HG02610 (cell line): ENCODE measurements at regions not wholly inside any gene's neighbourhood (a gene's known extent, or its start where the extent isn't known, plus 50 kb on each side); places are given as distances from the start of the nearest gene placed in this dataset.

Experiments used
- ATAC-seq: cut with Tn5 transposase; IDR thresholded peaks from one replicate; pipeline ENCODE4 v1.9.1; 2021; ENCODE audit warnings: mild to moderate bottlenecking, moderate library complexity; ENCODE audit not compliant: unreplicated experiment

DNA sequence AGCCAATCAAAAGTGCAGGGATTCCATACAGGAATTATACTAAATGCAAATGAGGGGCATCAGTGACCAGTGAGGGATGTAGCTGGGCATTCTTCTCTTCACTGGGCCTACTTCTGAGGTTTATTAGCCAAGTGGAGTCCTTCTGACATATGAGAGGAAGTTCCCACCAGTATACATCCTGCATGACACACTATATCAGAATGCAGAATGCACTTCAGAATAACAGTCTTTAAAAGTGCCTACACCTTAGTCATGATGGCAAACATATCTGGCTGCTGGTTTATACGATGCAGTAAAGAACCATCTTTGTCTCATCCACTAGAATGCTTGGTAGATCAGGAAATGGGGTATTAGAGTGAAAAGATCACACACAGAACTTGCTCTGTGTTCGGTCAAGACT lies 180.3 kb upstream of the PPARGC1A start:
- ATAC-seq: no peak

DNA sequence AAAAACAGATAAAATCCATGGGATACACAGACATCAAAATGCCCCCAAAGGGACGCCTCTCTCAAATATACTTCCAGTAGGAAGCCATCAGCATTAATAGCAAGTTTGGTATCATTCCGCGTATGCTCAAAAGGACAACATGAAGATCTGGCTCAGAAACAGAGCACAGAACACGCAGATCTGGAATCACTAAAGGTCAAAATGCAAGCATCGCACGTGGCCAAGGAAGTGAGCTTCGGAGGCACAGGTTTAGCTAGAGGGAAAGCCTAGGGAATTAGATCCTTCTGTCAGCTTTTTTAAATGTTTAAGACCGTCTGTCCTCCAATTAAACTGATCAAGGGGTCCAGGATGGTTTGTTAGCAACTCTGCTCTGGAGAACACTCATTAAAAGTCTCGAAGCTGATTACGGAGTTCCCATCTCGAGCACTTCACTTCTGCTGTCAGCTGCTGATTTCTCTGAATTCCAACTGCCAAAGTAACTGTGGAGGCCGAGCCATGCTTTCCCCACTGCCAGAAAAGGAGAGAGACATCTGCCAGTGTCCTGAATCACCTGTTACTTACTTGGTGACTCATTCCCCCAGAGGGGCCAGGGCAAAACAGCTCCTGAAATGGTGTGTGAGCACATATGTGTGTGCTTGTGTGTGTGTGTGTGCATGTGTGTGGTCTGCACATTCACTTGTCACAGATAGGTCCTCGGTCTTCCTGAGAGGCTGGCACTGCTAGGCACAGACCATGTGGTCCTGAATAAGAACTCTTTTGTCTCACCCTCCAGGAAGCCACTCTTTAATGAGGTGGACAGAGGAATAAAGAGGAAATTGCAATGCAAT lies 177.7 kb upstream of the PPARGC1A start:
- ATAC-seq: no peak

DNA sequence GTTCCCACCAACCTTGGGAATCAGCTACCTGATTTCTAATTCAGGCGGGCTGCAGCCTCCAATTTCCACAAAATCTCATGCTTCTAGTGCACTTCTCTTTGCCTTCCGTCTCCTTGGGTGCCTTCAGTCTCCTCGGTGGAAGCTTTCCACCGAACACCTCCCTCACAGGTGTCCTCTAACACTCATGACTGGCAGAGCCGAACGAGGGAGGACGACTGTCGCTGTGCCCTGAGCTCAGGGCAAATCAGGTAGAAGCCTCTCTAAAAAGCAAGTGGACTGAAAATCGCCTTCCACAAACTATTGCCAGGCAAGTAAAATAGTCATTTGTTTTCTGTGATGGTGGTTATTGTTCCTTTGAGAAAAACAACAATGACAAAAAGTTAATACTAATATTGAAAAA lies 176.1 kb upstream of the PPARGC1A start:
- ATAC-seq: no peak

DNA sequence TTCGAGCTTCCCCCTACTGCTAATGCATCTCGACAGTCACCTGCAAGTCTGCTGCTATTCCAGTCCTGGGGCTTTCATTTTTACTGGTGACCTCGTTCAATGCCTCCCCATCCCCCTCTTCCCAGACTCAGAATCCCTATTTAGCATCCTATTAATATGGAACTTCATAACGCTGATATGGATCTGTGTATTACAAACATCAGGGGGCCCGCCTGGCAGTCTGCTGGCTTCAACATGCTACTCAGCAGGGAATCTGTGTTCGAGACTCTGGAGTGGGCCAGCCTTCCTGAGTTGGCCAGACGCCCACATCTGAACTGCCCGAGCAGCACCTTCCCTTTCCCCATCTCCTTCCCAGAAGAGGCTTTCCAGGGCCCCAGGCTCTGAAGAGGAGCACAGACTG lies 173.9 kb upstream of the PPARGC1A start:
- ATAC-seq: no peak

DNA sequence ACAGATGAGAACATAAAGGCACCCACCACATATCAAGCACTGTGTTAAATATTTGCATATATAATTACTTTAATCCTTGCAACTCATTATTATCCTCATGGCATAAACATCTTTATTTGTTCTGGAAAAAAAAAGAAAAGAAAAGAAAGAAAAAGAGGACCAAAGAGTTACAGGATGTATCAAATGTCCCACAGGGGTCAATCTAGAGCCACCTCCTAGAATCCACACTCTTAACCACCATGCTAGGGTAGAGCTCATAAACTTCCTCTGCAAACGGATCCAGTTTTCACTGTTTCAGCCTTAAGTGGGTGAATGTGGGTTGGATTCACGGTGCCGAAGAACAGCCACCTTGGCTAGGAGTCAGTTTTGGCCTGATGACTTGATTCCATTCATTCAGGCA lies 171.1 kb upstream of the PPARGC1A start:
- no peak for ATAC-seq

DNA sequence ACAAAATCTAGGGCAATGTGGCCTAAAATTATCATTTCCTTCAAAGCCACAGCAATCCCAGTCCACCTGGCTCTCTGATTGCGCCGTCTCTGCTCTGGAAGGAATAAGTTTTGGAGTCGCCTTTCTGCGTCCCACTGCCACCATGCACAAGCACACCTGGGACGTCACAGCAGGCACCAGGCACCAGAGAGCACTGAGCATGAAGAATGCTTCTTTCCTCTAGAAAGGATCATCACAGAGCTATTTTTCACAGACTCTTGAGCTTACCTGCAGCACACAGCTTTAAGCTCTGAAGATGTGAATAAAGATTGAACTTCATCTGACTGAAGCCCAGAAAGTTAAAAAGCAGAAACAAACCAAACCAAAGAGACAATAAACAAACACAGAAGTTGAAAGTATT lies 170.0 kb upstream of the PPARGC1A start:
- ATAC-seq: no peak

DNA sequence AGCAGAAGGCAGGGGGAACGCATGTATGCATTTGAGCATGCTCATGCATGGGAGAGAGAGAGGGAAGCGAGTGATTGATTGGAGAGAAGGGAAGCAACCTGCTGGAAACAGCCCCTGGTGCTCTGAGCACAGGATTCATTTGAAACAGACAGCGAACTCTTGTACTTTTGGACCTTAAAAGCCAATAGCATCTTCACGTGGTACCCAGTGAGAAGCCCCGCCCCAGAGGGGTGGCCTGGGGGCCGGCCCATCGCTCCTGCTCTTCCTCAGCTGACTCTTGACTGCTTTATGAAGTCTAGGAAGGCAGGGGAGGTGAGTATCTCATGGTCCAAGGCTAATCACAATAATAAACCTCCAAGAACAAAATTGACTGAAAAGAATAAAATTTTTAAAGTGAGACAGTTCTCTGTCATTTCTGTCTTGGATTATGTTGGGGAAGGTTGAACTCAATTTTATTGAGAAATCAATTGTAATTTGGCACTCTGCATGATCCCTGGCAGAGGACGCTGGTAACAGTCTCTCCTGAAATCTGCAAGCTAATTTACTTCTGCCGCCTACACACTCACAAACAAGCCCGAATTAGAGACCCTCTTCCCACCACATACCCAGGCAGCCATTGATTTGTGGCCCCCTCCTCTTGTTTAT lies 168.2 kb upstream of the PPARGC1A start:
- no peak for ATAC-seq

DNA sequence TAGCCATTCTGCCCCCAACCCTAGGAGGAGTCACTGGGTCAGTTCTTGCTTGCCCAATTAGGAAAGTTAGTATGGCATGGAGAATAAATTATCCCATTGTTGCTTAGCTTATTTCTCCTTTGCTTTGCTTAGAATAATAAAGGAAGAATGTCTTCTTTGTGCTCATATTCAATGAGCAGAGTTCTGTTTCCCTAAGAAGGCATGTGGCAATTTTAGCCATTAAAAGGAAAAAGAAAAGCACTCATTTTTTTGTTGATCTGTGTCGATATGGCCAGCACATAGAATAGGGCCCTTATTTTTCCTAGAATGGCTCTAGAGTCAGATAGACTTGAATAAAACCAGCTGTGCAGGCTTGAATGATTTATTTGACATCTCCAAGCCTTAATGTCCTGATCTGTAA lies 166.4 kb upstream of the PPARGC1A start:
- no peak for ATAC-seq

DNA sequence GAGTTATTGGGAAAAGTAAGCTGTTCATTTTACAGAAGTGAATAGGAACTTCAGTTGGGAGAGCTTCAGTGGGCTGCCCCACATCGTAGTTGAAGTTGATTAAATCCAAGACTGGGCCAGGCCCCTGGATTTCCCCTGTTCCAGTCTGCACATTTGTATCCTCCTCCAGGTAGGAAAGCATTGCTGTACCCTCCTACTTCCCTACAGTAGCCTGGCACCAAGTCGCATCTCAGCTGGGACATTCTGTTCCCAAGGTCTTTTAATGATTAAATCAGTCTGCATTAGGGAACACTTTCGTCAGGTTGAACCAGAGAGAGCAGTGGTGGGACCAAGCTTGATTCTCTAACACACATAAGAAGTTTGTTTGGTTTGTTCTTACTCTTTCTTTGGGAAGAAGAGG lies 165.8 kb upstream of the PPARGC1A start:
- no peak for ATAC-seq

DNA sequence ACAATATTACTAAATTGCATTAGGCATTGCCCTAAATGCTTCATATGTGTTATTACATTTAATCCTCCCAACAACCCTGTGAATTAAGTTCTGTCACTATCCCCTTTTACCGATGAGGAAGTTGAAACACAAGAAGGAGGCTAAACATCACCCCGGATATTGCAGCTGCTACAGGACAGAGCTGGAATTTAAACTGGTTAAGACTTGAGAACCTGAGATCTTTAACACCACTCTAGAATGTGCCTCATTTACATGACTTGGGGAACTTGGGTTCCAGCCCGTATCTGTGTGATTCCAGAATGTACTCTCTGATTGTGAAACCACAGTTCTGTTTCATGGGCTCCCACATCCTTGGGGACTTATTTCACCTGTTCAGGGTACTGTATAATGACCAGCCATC lies 165.1 kb upstream of the PPARGC1A start:
- ATAC-seq: no peak

DNA sequence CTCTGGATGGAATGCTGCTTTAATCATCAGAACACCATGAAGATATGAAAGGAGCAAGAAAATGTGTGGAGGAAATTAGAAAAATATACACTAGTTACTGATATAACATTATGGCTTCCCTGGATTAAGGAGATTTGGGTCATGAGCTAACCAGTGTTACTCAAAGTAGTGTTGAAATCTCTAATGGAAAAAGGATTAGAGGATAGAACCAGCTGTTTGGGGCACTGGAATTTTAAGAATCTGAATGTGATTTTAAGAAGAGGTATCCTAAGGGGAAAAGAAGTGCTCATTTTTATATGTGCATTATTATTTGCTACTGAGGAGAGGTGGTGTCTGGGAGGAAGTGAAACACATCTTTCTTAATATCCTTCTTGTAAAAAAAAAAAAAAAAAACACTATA lies 164.1 kb upstream of the PPARGC1A start:
- ATAC-seq: no peak

DNA sequence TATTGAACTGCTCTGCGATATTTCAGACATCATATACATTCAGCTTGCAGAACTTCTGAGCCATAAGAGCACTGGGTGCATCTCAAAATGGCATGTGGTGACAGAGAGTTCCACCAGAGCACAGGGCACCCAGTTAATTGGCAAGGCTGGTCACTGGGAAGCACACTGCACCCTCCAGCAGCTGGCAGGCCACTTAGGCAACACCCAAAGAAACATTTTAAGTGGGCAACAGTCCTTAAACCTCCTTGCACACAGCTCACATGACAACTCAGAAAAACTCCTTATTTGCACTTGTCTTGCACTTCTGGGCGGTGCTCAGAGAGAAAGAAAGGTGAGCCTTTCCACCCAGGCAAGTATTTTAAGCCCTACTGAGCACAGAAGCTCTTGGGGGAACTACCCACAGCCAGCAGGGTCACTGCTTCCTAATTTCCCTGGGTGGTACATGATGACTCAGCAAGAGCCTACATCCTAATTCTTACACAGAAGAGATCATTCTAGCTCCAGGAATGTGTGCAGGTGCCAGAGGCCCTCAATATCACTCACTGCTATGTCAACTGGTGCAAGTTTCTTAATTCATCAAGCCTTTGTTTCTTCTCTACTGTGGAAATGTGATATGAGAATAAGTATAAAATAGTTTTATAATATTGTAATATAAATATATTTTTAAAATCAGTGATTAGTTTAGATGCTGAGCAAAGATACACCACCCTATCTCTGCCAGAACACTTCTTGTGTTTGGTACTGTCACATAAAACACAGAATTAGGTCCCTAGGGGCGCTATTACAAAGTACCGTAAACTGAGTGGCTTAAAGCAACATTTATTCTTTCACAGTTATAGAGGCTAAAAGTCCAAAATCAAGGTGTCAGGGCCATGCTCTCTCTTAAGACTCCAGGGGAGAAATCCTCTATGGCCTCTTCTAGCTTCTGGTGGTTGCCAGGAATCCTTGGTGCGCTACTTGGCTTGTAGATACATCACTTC lies 155.1 kb upstream of the PPARGC1A start:
- no peak for ATAC-seq

DNA sequence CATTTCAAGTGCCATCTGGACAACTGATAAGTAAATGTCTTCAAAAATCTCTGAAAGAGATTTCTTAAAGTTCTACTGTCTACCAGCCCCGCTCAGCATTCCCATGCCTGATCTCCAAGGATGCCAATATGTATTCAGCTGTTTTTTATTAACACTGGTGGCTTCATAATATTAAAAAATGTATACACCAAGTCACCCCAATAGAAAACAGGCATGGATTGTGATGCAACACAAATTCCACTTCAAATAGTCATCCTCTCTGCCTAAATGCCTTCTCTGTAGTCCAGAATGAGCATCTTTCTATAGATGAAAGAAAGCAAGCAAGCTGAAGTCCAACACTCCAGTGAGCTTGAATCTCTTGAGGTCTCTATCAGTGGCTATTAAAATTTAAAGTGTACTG lies 152.2 kb upstream of the PPARGC1A start:
- no peak for ATAC-seq

DNA sequence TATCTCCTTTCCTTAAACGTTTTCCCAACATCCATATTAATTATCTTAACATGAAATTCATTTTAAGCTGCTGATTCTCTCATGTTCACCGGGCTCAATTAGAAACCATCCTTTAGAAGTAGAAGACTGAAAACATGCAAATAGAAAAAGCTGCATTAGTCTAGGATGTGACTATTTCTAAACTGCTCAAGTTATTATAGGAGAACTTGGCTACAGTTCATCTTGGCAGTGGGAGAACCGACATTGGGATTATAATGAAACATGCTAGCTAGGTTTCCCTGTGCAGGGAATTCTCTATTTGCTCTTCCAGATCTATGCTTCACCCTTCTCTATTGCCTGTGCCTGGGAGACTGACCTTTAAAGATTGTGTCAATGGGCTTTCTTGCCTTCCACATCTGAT lies 151.0 kb upstream of the PPARGC1A start:
- ATAC-seq: no peak

DNA sequence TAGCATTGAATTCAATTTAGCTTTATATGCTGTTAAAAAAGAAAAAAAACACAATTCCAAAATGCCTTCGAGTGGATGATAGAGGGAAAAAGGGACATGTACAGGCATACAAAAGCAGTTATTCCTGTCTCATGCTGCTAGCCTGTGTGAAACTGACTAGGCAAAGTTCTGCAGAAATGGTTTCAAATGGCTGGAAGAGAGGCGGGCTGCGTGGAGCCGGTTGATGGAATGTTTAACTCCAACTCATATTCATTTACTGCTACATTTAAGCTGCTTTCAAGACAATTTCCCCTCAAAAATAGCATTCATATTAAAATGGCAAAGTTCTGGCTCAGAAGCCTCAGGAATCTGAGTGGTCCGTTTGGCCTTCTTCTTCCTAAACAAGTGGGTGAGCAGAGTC lies 143.8 kb upstream of the PPARGC1A start:
- no peak for ATAC-seq

DNA sequence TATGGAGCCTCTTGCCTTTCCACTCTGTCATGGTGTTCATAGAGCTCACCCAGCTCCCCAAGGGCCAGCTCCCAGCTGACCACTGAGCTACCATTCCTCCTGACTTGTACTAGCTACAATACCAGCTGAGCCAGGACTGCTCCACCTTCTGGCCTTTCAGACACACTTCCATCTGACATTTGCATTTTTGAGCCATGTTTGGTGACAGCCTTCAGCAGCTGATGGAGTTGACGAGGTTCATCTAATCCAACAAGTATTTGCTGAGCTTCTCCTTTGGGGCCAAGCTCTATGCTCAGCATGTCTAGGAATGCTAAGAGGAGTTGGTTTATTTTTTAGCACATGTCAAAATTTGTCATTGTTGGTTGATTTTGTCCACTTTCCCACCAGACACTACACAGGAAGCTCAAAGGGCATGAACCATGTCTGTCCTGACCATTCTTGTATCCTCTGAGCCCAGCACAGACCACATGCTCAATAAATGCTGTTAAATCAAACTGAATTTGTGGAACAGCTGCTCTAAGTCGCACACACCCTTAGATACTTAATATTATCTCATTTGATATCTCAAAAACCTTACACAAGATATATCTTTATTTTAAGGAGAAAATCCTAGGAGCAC lies 142.6 kb upstream of the PPARGC1A start:
- ATAC-seq: peak; percentile 59

DNA sequence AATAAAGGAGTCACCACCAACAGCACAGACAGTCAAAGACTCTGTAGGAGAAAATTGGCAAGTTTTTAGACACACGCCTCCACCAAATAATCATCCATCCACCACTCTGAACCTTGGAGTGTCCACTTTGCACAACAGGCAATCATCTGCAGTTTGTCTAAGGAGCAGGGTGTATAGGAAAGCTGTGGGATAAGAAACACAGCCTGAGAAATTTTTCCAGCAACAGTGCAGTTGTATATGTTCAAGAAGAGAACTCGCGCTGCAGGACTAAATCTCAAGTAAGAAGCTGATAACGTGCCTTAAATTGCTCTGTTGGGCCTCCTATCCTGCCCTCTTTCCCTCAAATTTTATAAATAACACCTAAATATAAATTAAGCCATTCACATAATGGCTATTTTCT lies 136.7 kb upstream of the PPARGC1A start:
- no peak for ATAC-seq

DNA sequence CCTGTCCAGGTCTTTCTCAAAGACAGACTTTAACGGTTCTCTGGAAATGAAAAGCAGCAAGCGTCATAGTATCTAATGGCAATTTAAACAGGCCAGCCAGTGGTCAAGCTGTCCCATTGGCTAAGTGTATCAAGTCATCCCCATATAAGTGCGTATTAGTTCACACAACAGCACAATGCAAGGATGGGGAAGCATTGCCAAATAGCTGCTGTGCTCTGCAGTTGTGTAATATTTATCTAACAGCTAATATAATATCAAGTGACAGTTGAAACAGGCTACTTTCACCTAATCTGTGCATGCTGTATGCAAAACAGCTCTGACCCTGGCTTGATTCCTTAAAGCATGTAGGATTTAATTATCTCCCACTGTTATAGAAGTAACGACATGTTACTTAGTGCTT lies 134.8 kb upstream of the PPARGC1A start:
- no peak for ATAC-seq

DNA sequence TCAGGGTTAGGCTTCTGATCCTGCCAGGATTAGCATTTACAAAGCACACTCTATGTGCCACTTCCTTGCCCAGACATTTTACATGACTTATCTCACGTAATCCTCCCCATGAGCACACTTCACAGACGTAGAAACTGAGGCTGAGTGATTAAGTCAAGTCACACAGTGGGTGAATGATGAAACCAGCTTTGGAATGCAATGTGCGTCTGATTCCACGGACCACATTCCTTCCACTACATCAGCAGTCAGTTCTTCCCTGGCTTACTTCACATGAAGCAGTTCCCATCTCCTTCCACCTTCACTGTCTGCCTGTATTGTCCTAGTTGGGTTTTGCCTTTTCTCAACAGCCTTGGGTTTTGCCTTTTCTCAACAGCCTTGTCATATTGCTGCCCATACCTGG lies 134.3 kb upstream of the PPARGC1A start:
- no peak for ATAC-seq

DNA sequence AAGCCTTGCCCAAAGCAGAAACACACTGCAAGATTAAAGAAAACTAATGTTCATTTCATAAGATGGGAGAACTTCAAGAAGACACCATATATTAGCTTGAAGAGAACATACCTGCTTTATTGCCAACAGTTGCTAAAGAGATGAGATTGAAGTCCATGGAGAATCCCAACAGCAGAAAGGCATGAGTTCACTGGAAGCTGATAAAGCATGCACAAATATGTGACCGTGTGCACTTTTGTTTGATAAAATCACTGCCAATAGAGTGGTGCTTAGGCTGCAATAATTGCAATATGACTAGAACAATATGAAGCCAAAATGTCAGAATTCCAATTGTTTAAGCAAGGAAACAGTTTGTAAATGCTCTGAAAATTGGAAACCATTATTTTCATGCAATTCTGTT lies 125.9 kb upstream of the PPARGC1A start:
- ATAC-seq: no peak
